GM23248 (cell line): ENCODE measurements at regions not wholly inside any gene's neighbourhood (a gene's known extent, or its start where the extent isn't known, plus 50 kb on each side); places are given as distances from the start of the nearest gene placed in this dataset.

Experiments used
- DNase-seq: peaks from one replicate; pipeline ENCODE4 v3.0.0-alpha.2; 2015
- H2AFZ ChIP-seq: fragments of 200-600 bp; sonication (generic); 2 replicates; pipeline ENCODE4 v1.6.1; 2016; ENCODE audit warnings: antibody characterized with exemption
- H3F3A ChIP-seq: fragments of 200-600 bp; sonication (generic); 2 replicates; pipeline ENCODE4 v1.6.1; 2016; ENCODE audit warnings: mild to moderate bottlenecking, antibody characterized with exemption, mixed run types; ENCODE audit not compliant: insufficient read depth
- H3K27ac ChIP-seq: fragments of 200-600 bp; sonication (generic); 2 replicates; pipeline ENCODE4 v1.5.1; 2016; ENCODE audit warnings: mild to moderate bottlenecking
- H3K27me3 ChIP-seq: fragments of 200-600 bp; sonication (generic); replicated peaks from 2 replicates; pipeline ENCODE4 v1.6.1; 2016; ENCODE audit warnings: mild to moderate bottlenecking; ENCODE audit not compliant: insufficient read depth
- H3K36me3 ChIP-seq: fragments of 200-600 bp; sonication (generic); 2 replicates; pipeline ENCODE4 v1.6.1; 2016; ENCODE audit warnings: low read depth, mild to moderate bottlenecking
- H3K4me1 ChIP-seq: fragments of 200-600 bp; sonication (generic); 2 replicates; pipeline ENCODE4 v1.6.1; 2016; ENCODE audit warnings: mild to moderate bottlenecking; ENCODE audit not compliant: insufficient read depth
- H3K4me2 ChIP-seq: fragments of 200-600 bp; sonication (generic); one replicate; pipeline ENCODE4 v1.6.1; 2016; ENCODE audit warnings: mild to moderate bottlenecking; ENCODE audit not compliant: unreplicated experiment
- H3K4me3 ChIP-seq: fragments of 200-600 bp; sonication (generic); 2 replicates; pipeline ENCODE4 v1.5.1; 2016; ENCODE audit warnings: mild to moderate bottlenecking
- H3K79me2 ChIP-seq: fragments of 200-600 bp; sonication (generic); 2 replicates; pipeline ENCODE4 v1.6.1; 2016; ENCODE audit warnings: mild to moderate bottlenecking; ENCODE audit not compliant: insufficient read depth
- H3K9ac ChIP-seq: fragments of 200-600 bp; sonication (generic); 2 replicates; pipeline ENCODE4 v1.6.1; 2016; ENCODE audit warnings: mild to moderate bottlenecking
- H3K9me2 ChIP-seq: fragments of 200-600 bp; sonication (generic); 2 replicates; pipeline ENCODE4 v1.6.1; 2016; ENCODE audit warnings: mixed run types, mild to moderate bottlenecking, moderate library complexity; ENCODE audit not compliant: insufficient read depth
- H3K9me3 ChIP-seq: fragments of 200-600 bp; sonication (generic); one replicate; pipeline ENCODE4 v1.6.1; 2017; ENCODE audit warnings: low read depth
- H4K20me1 ChIP-seq: fragments of 200-600 bp; sonication (generic); 2 replicates; pipeline ENCODE4 v1.6.0; 2016; ENCODE audit not compliant: insufficient read depth
- EZH2 ChIP-seq: fragments of 200-600 bp; sonication (generic); IDR thresholded peaks from 2 replicates; pipeline ENCODE4 v1.6.1; 2018; ENCODE audit warnings: antibody characterized with exemption, mild to moderate bottlenecking; ENCODE audit not compliant: insufficient read depth, poor library complexity, severe bottlenecking
- EZH2phosphoT487 ChIP-seq: fragments of 200-600 bp; sonication (generic); IDR thresholded peaks from 2 replicates; pipeline ENCODE4 v1.6.1; 2018; ENCODE audit warnings: antibody characterized with exemption, moderate library complexity, mild to moderate bottlenecking, low read depth; ENCODE audit not compliant: insufficient read depth
- WGBS, 2 experiments: methylation state at CpG; one replicate each; pipeline ENCODE4 v1.1.6; 2015 to 2017; ENCODE audit warnings: low lambda C conversion rate in 2 of 2, low coverage in 1 of 2; ENCODE audit errors: missing lambda C conversion rate in 2 of 2; 5-methylcytosine and 5-hydroxymethylcytosine counted together
- in situ Hi-C: fragments of 300-500 bp; cut with MboI; formaldehyde crosslinking; loops from 2 replicates; pipeline ENCODE4 v1.15.0; 2020

- TF ChIP-seq EZH2: no peak
- TF ChIP-seq EZH2phosphoT487: no peak
- H3K9me2 ChIP-seq: no peaks in the 10 kb centered on the region
- no peak overlapping the region for H3K9ac ChIP-seq
- DNase-seq: no peak
- in situ Hi-C loops: no loop called here
- H3K4me1 ChIP-seq: peaks cover 23% of the 10 kb centered on the region
- H3K27me3 ChIP-seq: no peaks in the 10 kb centered on the region
- no peak overlapping the region for H3K27ac ChIP-seq
- H4K20me1 ChIP-seq: no peaks in the 10 kb centered on the region
- no peaks in the 10 kb centered on the region for H3K9me3 ChIP-seq
- 100% methylated on average over 1 of the region's 1 CpG; no CpG with 5 or more reads in 1 of the 2 experiments for WGBS, 2 experiments
- no peaks in the 10 kb centered on the region for H3K36me3 ChIP-seq
- H3K79me2 ChIP-seq: no peaks in the 10 kb centered on the region
- H3K4me3 ChIP-seq: no peak overlapping the region
- no peak overlapping the region for H2AFZ ChIP-seq
- peaks cover 29% of the 10 kb centered on the region for H3F3A ChIP-seq
- H3K4me2 ChIP-seq: no peak overlapping the region
Observed at GRCh38 chr16:66109677-66110076, 256.8 kb upstream of the CDH5 start.

- Histone ChIP-seq H3F3A (peaks cover 38% of the 10 kb centered on the region), H3K9me2 (no peaks in the 10 kb centered on the region), H3K9ac (no peak overlapping the region), H3K27me3 (no peaks in the 10 kb centered on the region), H4K20me1 (no peaks in the 10 kb centered on the region), H3K79me2 (no peaks in the 10 kb centered on the region), H3K4me1 (peaks cover 38% of the 10 kb centered on the region), H3K27ac (peak overlapping the region; percentile 76), H3K36me3 (no peaks in the 10 kb centered on the region), H3K4me2 (peak overlapping the region; percentile 45), H3K4me3 (no peak overlapping the region), H3K9me3 (no peaks in the 10 kb centered on the region), H2AFZ (no peak overlapping the region)
- 0 to 5% methylated on average over 1 of the region's 1 CpG for WGBS, 2 experiments
- in situ Hi-C loops: no loop called here
- peak; percentile 92 for DNase-seq
- TF ChIP-seq EZH2phosphoT487 (no peak), EZH2 (no peak)
Observed at GRCh38 chr16:66107661-66108060, 258.8 kb upstream of the CDH5 start.

GRCh38 chr16:66103211-66103610, 263.3 kb upstream of the CDH5 start:
- in situ Hi-C loops: no loop called here
- peak; percentile 66 for DNase-seq
- no peak overlapping the region for H3K27ac ChIP-seq
- peak overlapping the region; percentile 37 for H3K4me2 ChIP-seq
- peaks cover 31% of the 10 kb centered on the region for H3F3A ChIP-seq
- no peaks in the 10 kb centered on the region for H3K27me3 ChIP-seq
- no peak overlapping the region for H3K4me3 ChIP-seq
- H3K9me2 ChIP-seq: no peaks in the 10 kb centered on the region
- no peak overlapping the region for H3K9ac ChIP-seq
- no peak for TF ChIP-seq EZH2phosphoT487
- TF ChIP-seq EZH2: no peak
- H4K20me1 ChIP-seq: no peaks in the 10 kb centered on the region
- H2AFZ ChIP-seq: no peak overlapping the region
- H3K9me3 ChIP-seq: no peaks in the 10 kb centered on the region
- H3K4me1 ChIP-seq: peaks cover 33% of the 10 kb centered on the region
- H3K36me3 ChIP-seq: no peaks in the 10 kb centered on the region
- WGBS, 2 experiments: 8 to 10% methylated on average over 4 of the region's 4 CpGs
- no peaks in the 10 kb centered on the region for H3K79me2 ChIP-seq

- Histone ChIP-seq H3K79me2 (no peaks in the 10 kb centered on the region), H3K4me3 (no peak overlapping the region), H3K9ac (no peak overlapping the region), H3K4me1 (peaks cover 18% of the 10 kb centered on the region), H3K9me3 (no peaks in the 10 kb centered on the region), H3K27me3 (no peaks in the 10 kb centered on the region), H2AFZ (no peak overlapping the region), H3K9me2 (no peaks in the 10 kb centered on the region), H4K20me1 (no peaks in the 10 kb centered on the region), H3K4me2 (no peak overlapping the region), H3K36me3 (no peaks in the 10 kb centered on the region), H3K27ac (no peak overlapping the region), H3F3A (peaks cover 15% of the 10 kb centered on the region)
- in situ Hi-C loops: no loop called here
- WGBS, 2 experiments: 90 to 95% methylated on average over 4 of the region's 4 CpGs
- TF ChIP-seq EZH2: no peak
- no peak for TF ChIP-seq EZH2phosphoT487
- DNase-seq: no peak
Observed at GRCh38 chr16:66099306-66099705, 267.2 kb upstream of the CDH5 start.

- in situ Hi-C loops: no loop called here
- Histone ChIP-seq H3K4me2 (no peak overlapping the region), H3K27me3 (no peaks in the 10 kb centered on the region), H3K4me1 (peaks cover 14% of the 10 kb centered on the region), H3K79me2 (no peaks in the 10 kb centered on the region), H3F3A (peaks cover 18% of the 10 kb centered on the region), H3K27ac (no peak overlapping the region), H3K9me3 (no peaks in the 10 kb centered on the region), H3K9ac (no peak overlapping the region), H3K9me2 (no peaks in the 10 kb centered on the region), H3K36me3 (no peaks in the 10 kb centered on the region), H3K4me3 (no peak overlapping the region), H4K20me1 (no peaks in the 10 kb centered on the region), H2AFZ (no peak overlapping the region)
- 68 to 71% methylated on average over 6 of the region's 6 CpGs for WGBS, 2 experiments
- TF ChIP-seq EZH2phosphoT487 (no peak), EZH2 (no peak)
- no peak for DNase-seq
Observed at GRCh38 chr16:66097751-66098150, 268.7 kb upstream of the CDH5 start.
